MM.1S (cell line): ENCODE measurements at regions not wholly inside any gene's neighbourhood (a gene's known extent, or its start where the extent isn't known, plus 50 kb on each side); places are given as distances from the start of the nearest gene placed in this dataset.

Experiments
- DNase-seq: peaks from one replicate; pipeline ENCODE4 v3.0.0-alpha.2; 2015
- H2AFZ ChIP-seq: fragments of 300-600 bp; sonication (generic); 2 replicates; pipeline ENCODE4 v1.6.0; 2016; ENCODE audit warnings: antibody characterized with exemption, low read length
- H3F3A ChIP-seq: fragments of 300-600 bp; sonication (generic); 2 replicates; pipeline ENCODE4 v1.6.1; 2016; ENCODE audit warnings: mild to moderate bottlenecking, antibody characterized with exemption, low read length, moderate library complexity, mixed read lengths; ENCODE audit not compliant: insufficient read depth
- H3K27ac ChIP-seq: fragments of 300-600 bp; sonication (generic); 2 replicates; pipeline ENCODE4 v1.5.1; 2016; ENCODE audit warnings: mild to moderate bottlenecking, low read length
- H3K27me3 ChIP-seq: fragments of 300-600 bp; sonication (generic); replicated peaks from 2 replicates; pipeline ENCODE4 v1.6.0; 2016; ENCODE audit warnings: low read length; ENCODE audit not compliant: insufficient read depth
- H3K36me3 ChIP-seq: fragments of 300-600 bp; sonication (generic); replicated peaks from 2 replicates; pipeline ENCODE4 v1.6.1; 2016; ENCODE audit warnings: mild to moderate bottlenecking, low read length, mixed read lengths; ENCODE audit not compliant: insufficient read depth
- H3K4me1 ChIP-seq: fragments of 300-600 bp; sonication (generic); 2 replicates; pipeline ENCODE4 v1.6.1; 2016; ENCODE audit warnings: low read length, mixed read lengths
- H3K4me2 ChIP-seq: fragments of 300-600 bp; sonication (generic); 2 replicates; pipeline ENCODE4 v1.6.0; 2016; ENCODE audit warnings: low read depth, low read length
- H3K4me3 ChIP-seq: fragments of 300-600 bp; sonication (generic); 2 replicates; pipeline ENCODE4 v1.5.1; 2016; ENCODE audit warnings: low read length, mixed read lengths
- H3K79me2 ChIP-seq: fragments of 300-600 bp; sonication (generic); 2 replicates; pipeline ENCODE4 v1.6.1; 2016; ENCODE audit warnings: mixed run types, low read length, mixed read lengths
- H3K9ac ChIP-seq: fragments of 300-600 bp; sonication (generic); 2 replicates; pipeline ENCODE4 v1.6.1; 2016; ENCODE audit warnings: low read length, mixed read lengths
- H3K9me2 ChIP-seq: fragments of 300-600 bp; sonication (generic); replicated peaks from 2 replicates; pipeline ENCODE4 v1.6.1; 2016; ENCODE audit warnings: mild to moderate bottlenecking, low read length, mixed read lengths; ENCODE audit not compliant: insufficient read depth
- H3K9me3 ChIP-seq: fragments of 300-600 bp; sonication (generic); replicated peaks from 2 replicates; pipeline ENCODE4 v1.6.1; 2016; ENCODE audit warnings: mild to moderate bottlenecking, low read length, mixed read lengths; ENCODE audit not compliant: insufficient read depth
- H4K20me1 ChIP-seq: fragments of 300-600 bp; sonication (generic); 2 replicates; pipeline ENCODE4 v1.6.1; 2016; ENCODE audit warnings: mild to moderate bottlenecking, low read length, moderate library complexity, mixed read lengths; ENCODE audit not compliant: insufficient read depth
- CTCF ChIP-seq: fragments of 300-600 bp; sonication (generic); IDR thresholded peaks from 2 replicates; pipeline ENCODE4 v1.5.1; 2016; ENCODE audit warnings: antibody characterized with exemption, low read length, mixed read lengths
- EZH2 ChIP-seq: fragments of 300-600 bp; sonication (generic); optimal IDR thresholded peaks from 2 replicates; pipeline ENCODE3; 2017; ENCODE audit warnings: low read depth, mild to moderate bottlenecking, antibody characterized with exemption, low read length, mixed read lengths
- EZH2phosphoT487 ChIP-seq: fragments of 300-600 bp; sonication (generic); IDR thresholded peaks from 2 replicates; pipeline ENCODE4 v1.6.1; 2018; ENCODE audit warnings: antibody characterized with exemption, low read length

- no peak for DNase-seq
- Histone ChIP-seq H3K9me2 (no peaks in the 10 kb centered on the region), H3K9me3 (no peaks in the 10 kb centered on the region), H3K36me3 (no peaks in the 10 kb centered on the region), H3K4me3 (no peak overlapping the region), H3F3A (no peaks in the 10 kb centered on the region), H3K9ac (no peak overlapping the region), H3K27me3 (no peaks in the 10 kb centered on the region), H3K4me1 (no peaks in the 10 kb centered on the region), H3K79me2 (no peaks in the 10 kb centered on the region), H4K20me1 (no peaks in the 10 kb centered on the region), H2AFZ (no peak overlapping the region), H3K27ac (no peak overlapping the region), H3K4me2 (no peak overlapping the region)
- no peak for TF ChIP-seq EZH2phosphoT487
- no peak for TF ChIP-seq EZH2
- TF ChIP-seq CTCF = no peak
Observed at GRCh38 chr4:130922955-130923354, 1827.0 kb downstream of the C4orf33 start.

DNA sequence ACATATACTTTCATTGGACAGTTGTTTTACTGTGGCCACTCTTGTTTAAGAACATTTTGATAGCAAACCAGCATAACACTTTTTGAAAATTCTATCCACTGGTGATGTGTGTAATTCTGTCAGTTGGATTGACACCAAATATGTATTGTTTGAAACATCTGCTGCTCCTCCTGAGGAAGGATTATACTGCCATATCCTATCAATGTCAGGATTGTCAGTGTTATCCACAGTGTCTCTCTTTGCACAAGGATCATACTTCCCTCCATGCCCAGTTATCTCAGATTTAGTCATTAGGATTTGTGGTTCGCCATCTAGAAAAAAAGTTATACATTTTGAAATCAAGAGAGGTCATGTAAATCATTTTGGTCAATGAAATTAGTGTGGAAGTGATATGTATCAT, 1859.6 kb downstream of the C4orf33 start:
- no peak overlapping the region for H2AFZ ChIP-seq
- H3K9ac ChIP-seq = no peak overlapping the region
- H3K27me3 ChIP-seq = no peaks in the 10 kb centered on the region
- no peaks in the 10 kb centered on the region for H3K9me3 ChIP-seq
- no peaks in the 10 kb centered on the region for H4K20me1 ChIP-seq
- H3K27ac ChIP-seq = no peak overlapping the region
- H3K9me2 ChIP-seq = no peaks in the 10 kb centered on the region
- no peaks in the 10 kb centered on the region for H3F3A ChIP-seq
- H3K4me1 ChIP-seq = no peaks in the 10 kb centered on the region
- H3K4me2 ChIP-seq = no peak overlapping the region
- no peak for DNase-seq
- H3K36me3 ChIP-seq = no peaks in the 10 kb centered on the region
- no peak overlapping the region for H3K4me3 ChIP-seq
- no peaks in the 10 kb centered on the region for H3K79me2 ChIP-seq
- TF ChIP-seq EZH2phosphoT487 = no peak
- TF ChIP-seq CTCF = no peak
- TF ChIP-seq EZH2 = no peak

GRCh38 chr4:130985371-130985770, 1889.4 kb downstream of the C4orf33 start:
- Histone ChIP-seq H3K27me3 (no peaks in the 10 kb centered on the region), H3K9ac (no peak overlapping the region), H3K4me2 (no peak overlapping the region), H3K27ac (no peak overlapping the region), H3K36me3 (no peaks in the 10 kb centered on the region), H3K9me2 (no peaks in the 10 kb centered on the region), H4K20me1 (no peaks in the 10 kb centered on the region), H2AFZ (no peak overlapping the region), H3F3A (no peaks in the 10 kb centered on the region), H3K4me1 (no peaks in the 10 kb centered on the region), H3K79me2 (no peaks in the 10 kb centered on the region), H3K9me3 (no peaks in the 10 kb centered on the region), H3K4me3 (no peak overlapping the region)
- DNase-seq = no peak
- TF ChIP-seq EZH2 = no peak
- no peak for TF ChIP-seq CTCF
- TF ChIP-seq EZH2phosphoT487 = no peak
